ENCODE measurements at regions not wholly inside any gene's neighbourhood (a gene's known extent, or its start where the extent isn't known, plus 50 kb on each side); places are given as distances from the start of the nearest gene placed in this dataset.

GRCh38 chr10:128973221-128973620, 493.8 kb upstream of the MGMT start:
- no peak overlapping the region for H3K4me3 ChIP-seq
- no peak overlapping the region for H3K27ac ChIP-seq
- H3K9me3 ChIP-seq, result no peaks in the 10 kb centered on the region
- ATAC-seq, result no peak
- intact Hi-C loops (cut with DNase I), result no loop called here
- DNase-seq, result no peak
- WGBS, 3 donors, result 47 to 61% (median 61%) methylated on average over 6 of the region's 6 CpGs
- no peaks in the 10 kb centered on the region for H3K4me1 ChIP-seq
- H3K27me3 ChIP-seq (ENCODE audit: insufficient read depth in 3 of 3, low read length in 2 of 3), result peaks cover 0 to 3% (median 0%) of the 10 kb centered on the region in 3 donors
- TF ChIP-seq CTCF (IDR thresholded peaks at IDR 0.05), result no peak
- H3K36me3 ChIP-seq (ENCODE audit: insufficient read depth in 1 of 2, low read depth in 1 of 2), result no peaks in the 10 kb centered on the region

GRCh38 chr10:128976856-128977255, 490.2 kb upstream of the MGMT start:
- Histone ChIP-seq H3K27ac (no peak overlapping the region), H3K9me3 (no peaks in the 10 kb centered on the region), H3K4me1 (no peaks in the 10 kb centered on the region), H3K36me3 (ENCODE audit: insufficient read depth in 1 of 2, low read depth in 1 of 2) (no peaks in the 10 kb centered on the region), H3K4me3 (no peak overlapping the region), H3K27me3 (ENCODE audit: insufficient read depth in 3 of 3, low read length in 2 of 3) (no peaks in the 10 kb centered on the region)
- intact Hi-C loops (cut with DNase I), result no loop called here
- DNase-seq (no peak), ATAC-seq (no peak)
- no peak for TF ChIP-seq CTCF (IDR thresholded peaks at IDR 0.05)
- WGBS, 3 donors, result 77 to 84% (median 78%) methylated on average over 8 of the region's 8 CpGs

DNA sequence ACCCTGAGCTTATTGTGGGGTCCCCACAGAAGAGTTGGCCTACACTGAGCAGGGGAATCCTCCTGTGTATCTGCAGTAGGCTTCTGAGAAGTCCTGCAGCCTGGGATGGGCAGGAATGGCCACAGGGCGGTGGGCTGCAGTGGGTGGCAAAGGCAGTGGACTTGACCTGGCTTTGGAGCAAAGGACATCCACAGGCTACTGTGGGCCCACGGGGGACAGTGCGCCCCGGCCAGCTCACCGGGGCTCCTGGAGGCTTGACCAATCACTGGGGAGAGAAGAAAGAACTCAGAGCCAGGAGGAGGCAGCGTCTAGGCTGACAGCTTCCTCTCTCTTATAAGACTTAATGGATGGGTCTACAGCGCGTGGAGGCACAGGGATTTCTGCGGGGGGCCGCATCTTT, 488.8 kb upstream of the MGMT start:
- intact Hi-C loops (cut with DNase I), result no loop called here

DNA sequence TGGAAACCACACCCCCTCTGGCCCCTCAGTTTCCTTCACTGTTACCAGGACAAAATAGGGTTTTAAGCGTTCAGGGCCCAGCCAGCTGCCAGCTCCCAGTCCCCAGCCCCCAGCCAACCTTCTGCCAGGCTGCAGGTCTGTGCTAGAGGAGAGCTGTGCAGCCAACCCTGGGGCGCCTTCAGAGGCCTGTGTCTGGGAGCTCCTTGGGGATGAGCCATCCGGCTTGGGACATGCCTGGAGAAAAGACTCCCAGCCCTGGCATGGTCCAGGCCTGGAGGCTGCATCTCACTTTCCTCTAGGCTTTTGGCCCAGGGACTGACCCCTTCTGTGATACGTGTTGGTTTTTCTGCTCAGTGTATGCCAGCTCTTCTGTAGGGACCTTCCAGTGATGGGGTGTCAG, 487.6 kb upstream of the MGMT start:
- 91 to 100% (median 96%) methylated on average over 4 of the region's 4 CpGs for WGBS, 3 donors
- Histone ChIP-seq H3K4me1 (no peaks in the 10 kb centered on the region), H3K9me3 (no peaks in the 10 kb centered on the region), H3K27ac (no peak overlapping the region), H3K36me3 (ENCODE audit: insufficient read depth in 1 of 2, low read depth in 1 of 2) (no peaks in the 10 kb centered on the region), H3K27me3 (ENCODE audit: insufficient read depth in 3 of 3, low read length in 2 of 3) (peaks cover 0 to 6% (median 0%) of the 10 kb centered on the region in 3 donors), H3K4me3 (no peak overlapping the region)
- no peak for TF ChIP-seq CTCF (IDR thresholded peaks at IDR 0.05)
- intact Hi-C loops (cut with DNase I), result no loop called here
- no peak for ATAC-seq
- no peak for DNase-seq

More for the DNA sequence above, 488.8 kb upstream of the MGMT start:
- Histone ChIP-seq H3K9me3 (no peaks in the 10 kb centered on the region), H3K4me3 (no peak overlapping the region), H3K4me1 (no peaks in the 10 kb centered on the region), H3K27me3 (ENCODE audit: insufficient read depth in 3 of 3, low read length in 2 of 3) (peaks cover 0 to 2% (median 0%) of the 10 kb centered on the region in 3 donors), H3K27ac (no peak overlapping the region), H3K36me3 (ENCODE audit: insufficient read depth in 1 of 2, low read depth in 1 of 2) (no peaks in the 10 kb centered on the region)
- DNase-seq, result no peak
- no peak for TF ChIP-seq CTCF (IDR thresholded peaks at IDR 0.05)
- ATAC-seq, result no peak
- WGBS, 3 donors, result 89 to 93% (median 90%) methylated on average over 10 of the region's 10 CpGs

DNA sequence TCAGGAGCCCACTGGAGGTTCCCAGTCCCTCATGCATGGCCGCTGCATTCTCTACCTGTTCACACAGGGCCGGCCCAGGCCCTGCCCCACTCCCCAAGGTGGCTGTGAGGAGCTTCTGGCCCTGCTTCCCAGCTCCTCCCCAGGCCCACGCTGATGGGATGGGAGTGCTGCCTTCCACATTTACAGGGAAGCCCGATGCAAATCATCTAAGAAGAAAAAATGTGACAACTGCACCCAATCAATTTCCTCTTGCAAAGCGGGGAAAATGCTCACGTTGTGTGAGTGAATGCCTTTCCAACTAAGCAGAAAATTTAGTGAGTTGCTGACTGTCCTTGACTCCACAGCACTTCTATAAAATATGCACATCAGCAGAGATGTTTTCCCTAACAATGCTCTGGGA, 485.8 kb upstream of the MGMT start:
- WGBS, 3 donors, result 46 to 58% (median 55%) methylated on average over 6 of the region's 6 CpGs
- H3K36me3 ChIP-seq (ENCODE audit: insufficient read depth in 1 of 2, low read depth in 1 of 2), result no peaks in the 10 kb centered on the region
- ATAC-seq (no peak), DNase-seq (no peak)
- intact Hi-C loops (cut with DNase I), result no loop called here
- H3K9me3 ChIP-seq, result no peaks in the 10 kb centered on the region
- no peak for TF ChIP-seq CTCF (IDR thresholded peaks at IDR 0.05)
- no peak overlapping the region for H3K4me3 ChIP-seq
- H3K4me1 ChIP-seq, result no peaks in the 10 kb centered on the region
- H3K27me3 ChIP-seq (ENCODE audit: insufficient read depth in 3 of 3, low read length in 2 of 3), result peaks cover 0 to 6% (median 0%) of the 10 kb centered on the region in 3 donors
- no peak overlapping the region for H3K27ac ChIP-seq
